ENCODE measurements at regions not wholly inside any gene's neighbourhood (a gene's known extent, or its start where the extent isn't known, plus 50 kb on each side); places are given as distances from the start of the nearest gene placed in this dataset.

DNA sequence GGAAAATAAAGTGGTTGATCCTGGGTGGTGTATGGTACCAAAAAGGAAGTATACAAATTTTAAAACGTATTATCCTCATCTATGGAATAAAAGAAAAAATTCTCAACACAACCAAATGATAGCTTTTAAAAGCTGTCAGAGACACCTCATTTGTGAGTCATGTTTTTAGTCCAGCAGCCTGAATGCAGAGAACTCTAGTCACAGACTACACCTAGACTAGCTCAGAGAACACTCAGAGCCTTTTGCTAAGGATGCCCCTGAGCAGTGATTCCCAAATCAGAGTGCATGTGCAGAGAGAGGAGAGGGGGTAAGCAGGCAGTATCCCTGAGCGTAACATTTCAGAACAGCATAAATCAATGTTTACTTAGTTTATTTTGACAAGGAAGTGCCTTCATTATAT, 809.3 kb downstream of the HACE1 start:
- no peak for TF ChIP-seq CTCF (IDR thresholded peaks at IDR 0.05; ENCODE audit: partially characterized antibody, unreplicated experiment)
- Mint-ChIP-seq H3K4me3 (ENCODE audit: unreplicated experiment) (no peak overlapping the region), H3K27ac (ENCODE audit: unreplicated experiment) (no peak overlapping the region), H3K27me3 (ENCODE audit: unreplicated experiment) (peaks cover 4% of the 10 kb centered on the region), H3K9me3 (ENCODE audit: unreplicated experiment) (no peaks in the 10 kb centered on the region), H3K4me1 (ENCODE audit: low read depth, unreplicated experiment) (no peaks in the 10 kb centered on the region), H3K36me3 (ENCODE audit: unreplicated experiment) (no peaks in the 10 kb centered on the region)
- DNase-seq, result no peak

- no peak overlapping the region for H3K4me3 Mint-ChIP-seq (ENCODE audit: unreplicated experiment)
- H3K27me3 Mint-ChIP-seq (ENCODE audit: unreplicated experiment), result peaks cover 4% of the 10 kb centered on the region
- no peak overlapping the region for H3K27ac Mint-ChIP-seq (ENCODE audit: unreplicated experiment)
- no peaks in the 10 kb centered on the region for H3K36me3 Mint-ChIP-seq (ENCODE audit: unreplicated experiment)
- TF ChIP-seq CTCF (IDR thresholded peaks at IDR 0.05; ENCODE audit: partially characterized antibody, unreplicated experiment), result no peak
- DNase-seq, result no peak
- H3K9me3 Mint-ChIP-seq (ENCODE audit: unreplicated experiment), result no peaks in the 10 kb centered on the region
- H3K4me1 Mint-ChIP-seq (ENCODE audit: low read depth, unreplicated experiment), result no peaks in the 10 kb centered on the region
Measured at GRCh38 chr6:104046426-104046825, 813.3 kb downstream of the HACE1 start.

- H3K36me3 Mint-ChIP-seq (ENCODE audit: unreplicated experiment), result no peaks in the 10 kb centered on the region
- peaks cover 5% of the 10 kb centered on the region for H3K4me1 Mint-ChIP-seq (ENCODE audit: low read depth, unreplicated experiment)
- no peaks in the 10 kb centered on the region for H3K27me3 Mint-ChIP-seq (ENCODE audit: unreplicated experiment)
- H3K4me3 Mint-ChIP-seq (ENCODE audit: unreplicated experiment), result no peak overlapping the region
- no peak overlapping the region for H3K27ac Mint-ChIP-seq (ENCODE audit: unreplicated experiment)
- no peak for DNase-seq
- peaks cover 2% of the 10 kb centered on the region for H3K9me3 Mint-ChIP-seq (ENCODE audit: unreplicated experiment)
- no peak for TF ChIP-seq CTCF (IDR thresholded peaks at IDR 0.05; ENCODE audit: partially characterized antibody, unreplicated experiment)
Measured at GRCh38 chr6:104031346-104031745, 828.4 kb downstream of the HACE1 start.

DNA sequence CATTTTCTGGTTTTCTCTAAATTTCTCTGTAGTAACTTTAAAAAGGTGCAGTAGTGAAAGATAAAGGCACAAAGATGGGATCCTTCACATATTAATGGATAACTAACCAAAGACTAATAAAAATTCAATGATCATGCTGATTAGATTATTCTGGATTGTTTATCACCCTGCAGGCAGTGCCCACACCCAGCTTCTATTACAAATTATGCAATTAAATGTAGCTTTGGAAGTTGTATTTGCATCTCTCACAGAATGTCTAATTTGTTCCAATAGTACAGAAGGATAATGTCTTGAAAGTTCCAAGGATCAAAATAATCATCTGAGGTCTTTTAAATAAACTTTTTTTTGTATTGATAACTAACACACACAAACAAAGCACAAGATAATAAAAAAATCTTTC, 837.6 kb downstream of the HACE1 start:
- no peak for TF ChIP-seq CTCF (IDR thresholded peaks at IDR 0.05; ENCODE audit: partially characterized antibody, unreplicated experiment)
- no peak overlapping the region for H3K27ac Mint-ChIP-seq (ENCODE audit: unreplicated experiment)
- H3K36me3 Mint-ChIP-seq (ENCODE audit: unreplicated experiment), result no peaks in the 10 kb centered on the region
- peaks cover 2% of the 10 kb centered on the region for H3K9me3 Mint-ChIP-seq (ENCODE audit: unreplicated experiment)
- DNase-seq, result no peak
- H3K4me1 Mint-ChIP-seq (ENCODE audit: low read depth, unreplicated experiment), result no peaks in the 10 kb centered on the region
- no peak overlapping the region for H3K4me3 Mint-ChIP-seq (ENCODE audit: unreplicated experiment)
- H3K27me3 Mint-ChIP-seq (ENCODE audit: unreplicated experiment), result no peaks in the 10 kb centered on the region

DNA sequence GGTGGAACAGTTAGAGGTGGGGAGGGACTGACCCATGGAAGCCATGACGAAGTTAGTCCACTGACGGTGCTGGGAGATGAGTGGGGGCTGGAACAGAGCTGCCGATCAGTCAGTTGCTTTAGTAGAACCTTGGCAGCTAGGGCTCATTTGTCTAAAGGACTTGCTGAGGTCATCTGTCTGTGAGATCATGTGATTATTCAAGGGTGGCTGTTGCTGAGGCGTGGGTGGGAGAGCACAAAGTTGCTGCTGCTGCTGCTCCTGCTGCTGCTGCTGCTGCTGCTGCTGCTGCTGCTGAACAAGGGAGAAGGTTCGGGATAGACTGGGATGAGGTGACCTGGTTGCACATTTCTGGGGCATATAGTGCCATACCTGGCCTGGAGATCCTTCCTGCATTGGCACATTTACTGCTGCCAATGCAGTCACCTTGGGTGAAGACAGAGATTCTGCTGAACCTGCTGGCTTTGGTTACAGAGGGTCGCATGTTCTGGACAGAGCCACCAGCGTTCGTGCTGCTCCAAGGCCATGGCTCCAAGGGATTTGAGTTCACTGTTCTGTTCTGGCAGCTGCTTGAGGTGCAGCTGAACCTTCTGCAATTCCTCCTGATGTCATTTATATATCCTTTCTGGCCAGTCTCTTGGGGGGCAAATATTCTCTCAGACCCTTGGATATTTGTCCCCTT, 840.5 kb downstream of the HACE1 start:
- DNase-seq, result peak; percentile 6
- H3K36me3 Mint-ChIP-seq (ENCODE audit: unreplicated experiment), result no peaks in the 10 kb centered on the region
- no peak for TF ChIP-seq CTCF (IDR thresholded peaks at IDR 0.05; ENCODE audit: partially characterized antibody, unreplicated experiment)
- H3K4me1 Mint-ChIP-seq (ENCODE audit: low read depth, unreplicated experiment), result no peaks in the 10 kb centered on the region
- no peaks in the 10 kb centered on the region for H3K27me3 Mint-ChIP-seq (ENCODE audit: unreplicated experiment)
- peaks cover 2% of the 10 kb centered on the region for H3K9me3 Mint-ChIP-seq (ENCODE audit: unreplicated experiment)
- no peak overlapping the region for H3K27ac Mint-ChIP-seq (ENCODE audit: unreplicated experiment)
- H3K4me3 Mint-ChIP-seq (ENCODE audit: unreplicated experiment), result no peak overlapping the region

Measured in glutamatergic neuron (in vitro differentiated cells).